ENCODE measurements at regions not wholly inside any gene's neighbourhood (a gene's known extent, or its start where the extent isn't known, plus 50 kb on each side); places are given as distances from the start of the nearest gene placed in this dataset.

GRCh38 chr2:150759106-150759505 lies 271.6 kb upstream of the RND3 start:
- no peak for TF ChIP-seq ZNF396 (CRISPR knock-in tag; IDR thresholded peaks at IDR 0.05; ENCODE audit: borderline replicate concordance)
- TF ChIP-seq CTCF (IDR thresholded peaks at IDR 0.05): no peak
- TF ChIP-seq ZNF512 (CRISPR knock-in tag; IDR thresholded peaks at IDR 0.05; ENCODE audit: borderline replicate concordance): no peak
- TF ChIP-seq GRHL2 (CRISPR knock-in tag; IDR thresholded peaks at IDR 0.05; ENCODE audit: insufficient replicate concordance, severe bottlenecking): no peak
- TF ChIP-seq ZNF317 (CRISPR knock-in tag; IDR thresholded peaks at IDR 0.05; ENCODE audit: borderline replicate concordance, low read depth): no peak
- no peak for TF ChIP-seq ETV6 (CRISPR knock-in tag; IDR thresholded peaks at IDR 0.05)
- no peak for TF ChIP-seq FOXP1 (CRISPR knock-in tag; IDR thresholded peaks at IDR 0.05; ENCODE audit: borderline replicate concordance)
- no peak for TF ChIP-seq MAX (CRISPR knock-in tag; IDR thresholded peaks at IDR 0.05)
- no peak for TF ChIP-seq NR3C1 (CRISPR knock-in tag; conservative IDR thresholded peaks at IDR 0.05; ENCODE audit: low read depth)
- TF ChIP-seq CREM (CRISPR knock-in tag; IDR thresholded peaks at IDR 0.05): no peak
- TF ChIP-seq FOXK1 (CRISPR knock-in tag; IDR thresholded peaks at IDR 0.05): no peak

All from WTC11 (cell line).